ENCODE measurements at regions not wholly inside any gene's neighbourhood (a gene's known extent, or its start where the extent isn't known, plus 50 kb on each side); places are given as distances from the start of the nearest gene placed in this dataset.

GRCh38 chr1:201618389-201618788 is 79.5 kb downstream of the NAV1 start:
- DNase-seq (ENCODE audit: low spot score): no peak
- peaks cover 11% of the 10 kb centered on the region for H3K36me3 Mint-ChIP-seq (ENCODE audit: low read depth, unreplicated experiment)
- peaks cover 6% of the 10 kb centered on the region for H3K27me3 Mint-ChIP-seq (ENCODE audit: unreplicated experiment)
- H3K9me3 Mint-ChIP-seq (ENCODE audit: unreplicated experiment): no peaks in the 10 kb centered on the region
- no peak overlapping the region for H3K27ac Mint-ChIP-seq (ENCODE audit: unreplicated experiment)
- no peak overlapping the region for H3K4me3 Mint-ChIP-seq (ENCODE audit: unreplicated experiment)
- peaks cover 11% of the 10 kb centered on the region for H3K4me1 Mint-ChIP-seq (ENCODE audit: unreplicated experiment)
- TF ChIP-seq, protein P1, sequence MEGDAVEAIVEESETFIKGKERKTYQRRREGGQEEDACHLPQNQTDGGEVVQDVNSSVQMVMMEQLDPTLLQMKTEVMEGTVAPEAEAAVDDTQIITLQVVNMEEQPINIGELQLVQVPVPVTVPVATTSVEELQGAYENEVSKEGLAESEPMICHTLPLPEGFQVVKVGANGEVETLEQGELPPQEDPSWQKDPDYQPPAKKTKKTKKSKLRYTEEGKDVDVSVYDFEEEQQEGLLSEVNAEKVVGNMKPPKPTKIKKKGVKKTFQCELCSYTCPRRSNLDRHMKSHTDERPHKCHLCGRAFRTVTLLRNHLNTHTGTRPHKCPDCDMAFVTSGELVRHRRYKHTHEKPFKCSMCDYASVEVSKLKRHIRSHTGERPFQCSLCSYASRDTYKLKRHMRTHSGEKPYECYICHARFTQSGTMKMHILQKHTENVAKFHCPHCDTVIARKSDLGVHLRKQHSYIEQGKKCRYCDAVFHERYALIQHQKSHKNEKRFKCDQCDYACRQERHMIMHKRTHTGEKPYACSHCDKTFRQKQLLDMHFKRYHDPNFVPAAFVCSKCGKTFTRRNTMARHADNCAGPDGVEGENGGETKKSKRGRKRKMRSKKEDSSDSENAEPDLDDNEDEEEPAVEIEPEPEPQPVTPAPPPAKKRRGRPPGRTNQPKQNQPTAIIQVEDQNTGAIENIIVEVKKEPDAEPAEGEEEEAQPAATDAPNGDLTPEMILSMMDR (IDR thresholded peaks at IDR 0.05; ENCODE audit: unreplicated experiment): no peak

GRCh38 chr1:201618905-201619304 is 80.0 kb downstream of the NAV1 start:
- Mint-ChIP-seq H3K4me1 (ENCODE audit: unreplicated experiment) (peaks cover 11% of the 10 kb centered on the region), H3K36me3 (ENCODE audit: low read depth, unreplicated experiment) (peaks cover 16% of the 10 kb centered on the region), H3K27me3 (ENCODE audit: unreplicated experiment) (peaks cover 6% of the 10 kb centered on the region), H3K4me3 (ENCODE audit: unreplicated experiment) (no peak overlapping the region), H3K9me3 (ENCODE audit: unreplicated experiment) (no peaks in the 10 kb centered on the region), H3K27ac (ENCODE audit: unreplicated experiment) (no peak overlapping the region)
- TF ChIP-seq, protein P1 (IDR thresholded peaks at IDR 0.05; ENCODE audit: unreplicated experiment): no peak
- no peak for DNase-seq (ENCODE audit: low spot score)

GRCh38 chr1:201619513-201619912 is 80.6 kb downstream of the NAV1 start:
- DNase-seq (ENCODE audit: low spot score): no peak

DNA sequence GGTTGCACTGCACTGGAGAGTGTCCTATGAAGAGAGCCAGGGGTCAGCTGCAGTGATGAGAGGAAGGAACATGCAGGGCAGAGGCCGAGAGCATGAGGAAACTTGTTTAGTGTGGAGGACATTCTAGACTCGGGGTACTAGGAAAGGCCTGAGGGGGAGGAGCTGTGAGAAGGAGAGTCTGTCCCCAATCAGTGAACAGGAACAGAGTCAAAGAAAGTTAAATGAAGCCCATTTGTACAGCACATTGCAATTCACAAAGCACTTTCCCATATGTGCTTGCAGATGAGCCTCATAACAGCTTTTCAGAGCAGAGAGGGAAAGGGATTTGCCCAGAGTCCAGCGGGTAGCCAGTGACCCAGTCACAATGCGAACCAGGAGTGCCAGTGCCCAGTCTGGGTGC is 83.4 kb downstream of the NAV1 start:
- Mint-ChIP-seq H3K36me3 (ENCODE audit: low read depth, unreplicated experiment) (peaks cover 20% of the 10 kb centered on the region), H3K27ac (ENCODE audit: unreplicated experiment) (no peak overlapping the region), H3K27me3 (ENCODE audit: unreplicated experiment) (peaks cover under 1% of the 10 kb centered on the region), H3K4me3 (ENCODE audit: unreplicated experiment) (no peak overlapping the region), H3K9me3 (ENCODE audit: unreplicated experiment) (no peaks in the 10 kb centered on the region), H3K4me1 (ENCODE audit: unreplicated experiment) (peaks cover 5% of the 10 kb centered on the region)
- TF ChIP-seq, protein P1 (IDR thresholded peaks at IDR 0.05; ENCODE audit: unreplicated experiment): no peak
- DNase-seq (ENCODE audit: low spot score): no peak

More at GRCh38 chr1:201619513-201619912, 80.6 kb downstream of the NAV1 start:
- no peak overlapping the region for H3K27ac Mint-ChIP-seq (ENCODE audit: unreplicated experiment)
- H3K4me1 Mint-ChIP-seq (ENCODE audit: unreplicated experiment): peaks cover 6% of the 10 kb centered on the region
- no peak overlapping the region for H3K4me3 Mint-ChIP-seq (ENCODE audit: unreplicated experiment)
- no peaks in the 10 kb centered on the region for H3K9me3 Mint-ChIP-seq (ENCODE audit: unreplicated experiment)
- peaks cover 18% of the 10 kb centered on the region for H3K36me3 Mint-ChIP-seq (ENCODE audit: low read depth, unreplicated experiment)
- peaks cover 6% of the 10 kb centered on the region for H3K27me3 Mint-ChIP-seq (ENCODE audit: unreplicated experiment)
- TF ChIP-seq, protein P1 (IDR thresholded peaks at IDR 0.05; ENCODE audit: unreplicated experiment): no peak

DNA sequence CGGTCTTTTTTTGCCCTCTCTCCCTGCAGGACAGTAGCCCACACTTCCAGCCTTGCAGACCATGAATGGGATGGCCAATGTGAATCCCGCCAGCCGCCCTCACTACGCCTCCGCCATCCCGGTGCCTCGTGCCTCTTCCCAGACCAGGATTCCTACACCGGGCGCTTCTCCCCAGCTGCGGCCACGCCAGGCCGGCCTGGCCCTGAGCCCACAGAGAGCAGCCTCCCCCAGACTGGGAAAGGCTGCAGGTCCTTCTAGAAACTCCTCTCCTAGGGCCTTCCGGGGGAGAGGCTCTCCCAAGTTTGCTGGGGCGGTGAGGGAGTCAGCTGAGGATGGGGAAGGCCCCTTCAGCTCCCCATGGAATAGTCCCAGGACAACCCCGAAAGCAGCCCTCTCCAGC is 83.9 kb downstream of the NAV1 start:
- Mint-ChIP-seq H3K4me3 (ENCODE audit: unreplicated experiment) (no peak overlapping the region), H3K4me1 (ENCODE audit: unreplicated experiment) (peaks cover 5% of the 10 kb centered on the region), H3K9me3 (ENCODE audit: unreplicated experiment) (no peaks in the 10 kb centered on the region), H3K27me3 (ENCODE audit: unreplicated experiment) (no peaks in the 10 kb centered on the region), H3K27ac (ENCODE audit: unreplicated experiment) (no peak overlapping the region), H3K36me3 (ENCODE audit: low read depth, unreplicated experiment) (peaks cover 20% of the 10 kb centered on the region)
- TF ChIP-seq, protein P1 (IDR thresholded peaks at IDR 0.05; ENCODE audit: unreplicated experiment): no peak
- DNase-seq (ENCODE audit: low spot score): no peak
